ACC112 (cell line): ENCODE measurements at regions not wholly inside any gene's neighbourhood (a gene's known extent, or its start where the extent isn't known, plus 50 kb on each side); places are given as distances from the start of the nearest gene placed in this dataset.
"Not testable (repeated sequence)": the region's sequence is repeated elsewhere in the genome, so short reads cannot be mapped to it uniquely, and the experiment has no call there.

Experiments used
- H2AFZ ChIP-seq: fragments of 200-600 bp; sonication (generic); one replicate; pipeline ENCODE4 v1.6.0; 2017; ENCODE audit warnings: antibody characterized with exemption, low read length; ENCODE audit not compliant: unreplicated experiment
- H3K27ac ChIP-seq: fragments of 200-600 bp; sonication (generic); 2 replicates; pipeline ENCODE4 v1.5.1; 2014; ENCODE audit warnings: low read depth, mild to moderate bottlenecking, antibody characterized with exemption, low read length, moderate library complexity
- H3K27me3 ChIP-seq: fragments of 200-600 bp; sonication (generic); 2 replicates; pipeline ENCODE4 v1.6.1; 2014; ENCODE audit warnings: mild to moderate bottlenecking, antibody characterized with exemption, low read length, moderate library complexity, mixed read lengths; ENCODE audit not compliant: insufficient read depth
- H3K36me3 ChIP-seq: fragments of 200-600 bp; sonication (generic); 2 replicates; pipeline ENCODE4 v1.6.1; 2016; ENCODE audit warnings: mild to moderate bottlenecking, antibody characterized with exemption, low read length, moderate library complexity, mixed read lengths; ENCODE audit not compliant: insufficient read depth
- H3K4me1 ChIP-seq: fragments of 200-600 bp; sonication (generic); one replicate; pipeline ENCODE4 v1.6.1; 2016; ENCODE audit warnings: low read length, mixed read lengths; ENCODE audit not compliant: insufficient read depth, unreplicated experiment, control insufficient read depth
- H3K4me3 ChIP-seq: fragments of 200-600 bp; sonication (generic); 2 replicates; pipeline ENCODE4 v1.5.1; 2014; ENCODE audit warnings: mild to moderate bottlenecking, low read depth, low read length
- H3K79me2 ChIP-seq: fragments of 200-600 bp; sonication (generic); one replicate; pipeline ENCODE4 v1.6.0; 2016; ENCODE audit warnings: low read length; ENCODE audit not compliant: control insufficient read depth, unreplicated experiment, insufficient read depth

GRCh38 chr3:78098367-78098766 is 1058.5 kb downstream of the ROBO2 start:
- H3K4me3 ChIP-seq = no peak overlapping the region
- no peaks in the 10 kb centered on the region for H3K36me3 ChIP-seq
- H2AFZ ChIP-seq = no peak overlapping the region
- no peaks in the 10 kb centered on the region for H3K79me2 ChIP-seq
- H3K4me1 ChIP-seq = peaks cover 4% of the 10 kb centered on the region
- H3K27ac ChIP-seq = no peak overlapping the region
- H3K27me3 ChIP-seq = no peaks in the 10 kb centered on the region

GRCh38 chr3:78101384-78101783 is 1061.5 kb downstream of the ROBO2 start:
- no peak overlapping the region for H3K4me3 ChIP-seq
- H3K27ac ChIP-seq = no peak overlapping the region

GRCh38 chr3:78108269-78108961 is 1068.5 kb downstream of the ROBO2 start:
- not testable (repeated sequence) for H3K27ac ChIP-seq, H3K79me2 ChIP-seq, H2AFZ ChIP-seq, H3K36me3 ChIP-seq, H3K4me3 ChIP-seq, H3K4me1 ChIP-seq, H3K27me3 ChIP-seq

More at GRCh38 chr3:78101384-78101783, 1061.5 kb downstream of the ROBO2 start:
- Histone ChIP-seq H3K27me3 (no peaks in the 10 kb centered on the region), H3K4me1 (peaks cover 4% of the 10 kb centered on the region), H2AFZ (no peak overlapping the region), H3K36me3 (no peaks in the 10 kb centered on the region), H3K79me2 (no peaks in the 10 kb centered on the region)

- H3K4me1 ChIP-seq = peaks cover 11% of the 10 kb centered on the region
- H3K27me3 ChIP-seq = peaks cover 9% of the 10 kb centered on the region; the same call in 1 of the 2 replicates
- no peaks in the 10 kb centered on the region for H3K79me2 ChIP-seq
- H3K4me3 ChIP-seq = no peak overlapping the region
- H2AFZ ChIP-seq = no peak overlapping the region
- no peak overlapping the region for H3K27ac ChIP-seq
- no peaks in the 10 kb centered on the region for H3K36me3 ChIP-seq
These were observed 1072.6 kb downstream of the ROBO2 start for GRCh38 chr3:78112291-78113010.

GRCh38 chr3:78115983-78116382 is 1076.1 kb downstream of the ROBO2 start:
- Histone ChIP-seq H2AFZ (no peak overlapping the region), H3K27ac (no peak overlapping the region), H3K36me3 (no peaks in the 10 kb centered on the region), H3K79me2 (no peaks in the 10 kb centered on the region), H3K4me1 (peaks cover 11% of the 10 kb centered on the region), H3K27me3 (peaks cover 13% of the 10 kb centered on the region), H3K4me3 (no peak overlapping the region)

GRCh38 chr3:78116874-78117273 is 1077.0 kb downstream of the ROBO2 start:
- no peaks in the 10 kb centered on the region for H3K79me2 ChIP-seq
- no peaks in the 10 kb centered on the region for H3K36me3 ChIP-seq
- H3K4me1 ChIP-seq = peaks cover 11% of the 10 kb centered on the region
- no peak overlapping the region for H3K27ac ChIP-seq
- peaks cover 13% of the 10 kb centered on the region for H3K27me3 ChIP-seq
- H2AFZ ChIP-seq = no peak overlapping the region
- H3K4me3 ChIP-seq = no peak overlapping the region

GRCh38 chr3:78123058-78123457 is 1083.2 kb downstream of the ROBO2 start:
- Histone ChIP-seq H2AFZ (no peak overlapping the region), H3K27me3 (peaks cover 4% of the 10 kb centered on the region), H3K4me1 (no peaks in the 10 kb centered on the region), H3K27ac (no peak overlapping the region), H3K79me2 (no peaks in the 10 kb centered on the region), H3K4me3 (no peak overlapping the region), H3K36me3 (no peaks in the 10 kb centered on the region)

GRCh38 chr3:78129707-78130106 is 1089.8 kb downstream of the ROBO2 start:
- no peak overlapping the region for H3K4me3 ChIP-seq
- no peak overlapping the region for H3K27ac ChIP-seq
- H3K79me2 ChIP-seq = no peaks in the 10 kb centered on the region
- H3K36me3 ChIP-seq = no peaks in the 10 kb centered on the region
- H3K27me3 ChIP-seq = no peaks in the 10 kb centered on the region
- no peak overlapping the region for H2AFZ ChIP-seq
- no peaks in the 10 kb centered on the region for H3K4me1 ChIP-seq

- Histone ChIP-seq H3K27me3 (no peaks in the 10 kb centered on the region), H3K27ac (no peak overlapping the region), H2AFZ (no peak overlapping the region), H3K4me1 (no peaks in the 10 kb centered on the region), H3K79me2 (no peaks in the 10 kb centered on the region), H3K4me3 (no peak overlapping the region), H3K36me3 (no peaks in the 10 kb centered on the region)
These were observed 1090.9 kb downstream of the ROBO2 start for GRCh38 chr3:78130741-78131290.

- peaks cover 12% of the 10 kb centered on the region for H3K4me1 ChIP-seq
- H3K27me3 ChIP-seq = no peaks in the 10 kb centered on the region
- H3K36me3 ChIP-seq = no peaks in the 10 kb centered on the region
- H3K79me2 ChIP-seq = no peaks in the 10 kb centered on the region
- H3K27ac ChIP-seq = no peak overlapping the region
- no peak overlapping the region for H2AFZ ChIP-seq
- H3K4me3 ChIP-seq = no peak overlapping the region
These were observed 1094.6 kb downstream of the ROBO2 start for GRCh38 chr3:78134496-78134895.

GRCh38 chr3:78139166-78139565 is 1099.3 kb downstream of the ROBO2 start:
- H3K4me1 ChIP-seq = peaks cover 48% of the 10 kb centered on the region
- H3K27ac ChIP-seq = peak overlapping the region; percentile 79
- H3K36me3 ChIP-seq = no peaks in the 10 kb centered on the region
- H3K4me3 ChIP-seq = peak overlapping the region; percentile 57; the same call in 1 of the 2 replicates
- H3K27me3 ChIP-seq = no peaks in the 10 kb centered on the region
- no peaks in the 10 kb centered on the region for H3K79me2 ChIP-seq
- H2AFZ ChIP-seq = peak overlapping the region; percentile 59
